Prostate gland (tissue), 2 donors: ENCODE measurements at regions not wholly inside any gene's neighbourhood (a gene's known extent, or its start where the extent isn't known, plus 50 kb on each side); places are given as distances from the start of the nearest gene placed in this dataset.

ENCODE experiments used
- CTCF ChIP-seq, 4 experiments: fragments of 200-600 bp in 2 of 4; fragments of 450-650 bp in 2 of 4; sonication (generic) in 2 of 4; IDR thresholded peaks; 1 replicate in 3 of 4; 2 replicates in 1 of 4; pipeline ENCODE4 v1.5.1; 2016 to 2019; ENCODE audit warnings: antibody characterized with exemption in 4 of 4, mild to moderate bottlenecking in 2 of 4, moderate library complexity in 2 of 4
- POLR2A ChIP-seq: fragments of 450-650 bp; IDR thresholded peaks from one replicate; pipeline ENCODE4 v1.6.1; 2016; ENCODE audit warnings: antibody characterized with exemption, mild to moderate bottlenecking

GRCh38 chr5:42950116-42950455 lies 90.0 kb downstream of the ANXA2R start:
- TF ChIP-seq POLR2A, result no peak
- TF ChIP-seq CTCF (IDR thresholded peaks at IDR 0.05), result no peak
